Tibial nerve (tissue), 4 donors: ENCODE measurements at regions not wholly inside any gene's neighbourhood (a gene's known extent, or its start where the extent isn't known, plus 50 kb on each side); places are given as distances from the start of the nearest gene placed in this dataset.

ENCODE experiments used
- DNase-seq, 2 donors: peaks; one replicate each; pipeline ENCODE4 v3.0.0-alpha.2; 2019; ENCODE audit warnings: low spot score in 2 of 2
- H3K27ac ChIP-seq, 4 donors: fragments of 200-600 bp; sonication (generic) in 3 of 4; one replicate each; pipeline ENCODE4 v1.5.1; 2017 to 2019; ENCODE audit warnings: mild to moderate bottlenecking in 1 of 4
- H3K27me3 ChIP-seq, 2 donors: fragments of 200-600 bp; sonication (generic) in 1 of 2; one replicate each; pipeline versions ENCODE4 v1.5.1 to v1.6.0; 2017 to 2019
- H3K36me3 ChIP-seq, 3 donors: fragments of 200-600 bp; sonication (generic); one replicate each; pipeline ENCODE4 v1.5.1; 2018 to 2019
- H3K4me1 ChIP-seq, 4 donors: fragments of 200-600 bp; sonication (generic) in 3 of 4; one replicate each; pipeline ENCODE4 v1.5.1; 2017 to 2019
- H3K4me3 ChIP-seq, 4 donors: fragments of 200-600 bp; sonication (generic) in 3 of 4; one replicate each; pipeline ENCODE4 v1.5.1; 2017 to 2019; ENCODE audit warnings: mild to moderate bottlenecking in 1 of 4, moderate library complexity in 1 of 4
- H3K9me3 ChIP-seq, 4 donors: fragments of 200-600 bp; sonication (generic) in 3 of 4; one replicate each; pipeline ENCODE4 v1.5.1; 2017 to 2019
- CTCF ChIP-seq, 5 experiments: fragments of 200-600 bp in 3 of 5; fragments of 450-650 bp in 2 of 5; sonication (generic) in 3 of 5; IDR thresholded peaks; one replicate each; pipeline ENCODE4 v1.5.1; 2016 to 2019; ENCODE audit warnings: antibody characterized with exemption in 5 of 5, mild to moderate bottlenecking in 3 of 5, moderate library complexity in 2 of 5
- EP300 ChIP-seq, 2 donors: sonication (generic); formaldehyde crosslinking; IDR thresholded peaks; one replicate each; pipeline ENCODE4 v1.6.1; 2017; ENCODE audit warnings: antibody characterized with exemption in 2 of 2, mild to moderate bottlenecking in 1 of 2
- POLR2A ChIP-seq, 2 donors: fragments of 450-650 bp; IDR thresholded peaks; one replicate each; pipeline ENCODE4 v1.6.1; 2017; ENCODE audit warnings: antibody characterized with exemption in 2 of 2, mild to moderate bottlenecking in 2 of 2, moderate library complexity in 2 of 2
- WGBS, 2 donors: methylation state at CpG; one replicate each; pipeline ENCODE4 v1.1.5; 2018; 5-methylcytosine and 5-hydroxymethylcytosine counted together

- WGBS, 2 donors: 65 to 74% methylated on average over 4 of the region's 4 CpGs
- no peak for TF ChIP-seq CTCF (IDR thresholded peaks at IDR 0.05)
Observed at GRCh38 chr18:56516789-56517188, 121.6 kb downstream of the TXNL1 start.

GRCh38 chr18:56515522-56515921 is 122.9 kb downstream of the TXNL1 start:
- Histone ChIP-seq H3K9me3 (no peaks in the 10 kb centered on the region), H3K36me3 (no peaks in the 10 kb centered on the region), H3K27ac (no peak overlapping the region), H3K27me3 (no peaks in the 10 kb centered on the region), H3K4me1 (no peaks in the 10 kb centered on the region), H3K4me3 (no peak overlapping the region)
- no peak for DNase-seq
- peak in 1 of 2 donors; percentile 29 for TF ChIP-seq EP300 (IDR thresholded peaks at IDR 0.05)
- TF ChIP-seq CTCF (IDR thresholded peaks at IDR 0.05): no peak
- WGBS, 2 donors: 65 to 66% methylated on average over 3 of the region's 3 CpGs

More at GRCh38 chr18:56516789-56517188, 121.6 kb downstream of the TXNL1 start:
- Histone ChIP-seq H3K27me3 (no peaks in the 10 kb centered on the region), H3K27ac (no peak overlapping the region), H3K9me3 (no peaks in the 10 kb centered on the region), H3K4me1 (no peaks in the 10 kb centered on the region), H3K4me3 (no peak overlapping the region), H3K36me3 (no peaks in the 10 kb centered on the region)
- peak in 1 of 2 donors; percentile 30 for DNase-seq

GRCh38 chr18:56511996-56512395 is 126.4 kb downstream of the TXNL1 start:
- no peak for DNase-seq
- Histone ChIP-seq H3K27ac (no peak overlapping the region), H3K36me3 (no peaks in the 10 kb centered on the region), H3K4me3 (no peak overlapping the region), H3K27me3 (no peaks in the 10 kb centered on the region), H3K9me3 (no peaks in the 10 kb centered on the region), H3K4me1 (no peaks in the 10 kb centered on the region)
- 76 to 91% methylated on average over 1 of the region's 1 CpG for WGBS, 2 donors
- TF ChIP-seq CTCF (IDR thresholded peaks at IDR 0.05): no peak
- no peak for TF ChIP-seq POLR2A (IDR thresholded peaks at IDR 0.05)

GRCh38 chr18:56510108-56510507 is 128.3 kb downstream of the TXNL1 start:
- TF ChIP-seq EP300 (IDR thresholded peaks at IDR 0.05) (no peak), CTCF (IDR thresholded peaks at IDR 0.05) (no peak), POLR2A (IDR thresholded peaks at IDR 0.05) (no peak)
- H3K4me1 ChIP-seq: no peaks in the 10 kb centered on the region
- no peak for DNase-seq

GRCh38 chr18:56509656-56510055 is 128.7 kb downstream of the TXNL1 start:
- Histone ChIP-seq H3K4me1 (no peaks in the 10 kb centered on the region), H3K27ac (no peak overlapping the region), H3K4me3 (no peak overlapping the region), H3K27me3 (no peaks in the 10 kb centered on the region), H3K9me3 (no peaks in the 10 kb centered on the region), H3K36me3 (no peaks in the 10 kb centered on the region)
- DNase-seq: no peak
- WGBS, 2 donors: 73 to 75% methylated on average over 3 of the region's 3 CpGs
- TF ChIP-seq EP300 (IDR thresholded peaks at IDR 0.05) (no peak), POLR2A (IDR thresholded peaks at IDR 0.05) (no peak), CTCF (IDR thresholded peaks at IDR 0.05) (no peak)

More at GRCh38 chr18:56510108-56510507, 128.3 kb downstream of the TXNL1 start:
- H3K27ac ChIP-seq: no peak overlapping the region
- no peaks in the 10 kb centered on the region for H3K36me3 ChIP-seq
- no peaks in the 10 kb centered on the region for H3K27me3 ChIP-seq
- no peaks in the 10 kb centered on the region for H3K9me3 ChIP-seq
- no peak overlapping the region for H3K4me3 ChIP-seq
